SK-N-SH treated with all-trans-retinoic acid at 6 μM for 48 hours (cell line): ENCODE measurements at regions not wholly inside any gene's neighbourhood (a gene's known extent, or its start where the extent isn't known, plus 50 kb on each side); places are given as distances from the start of the nearest gene placed in this dataset.

ENCODE experiments used
- ARNTL ChIP-seq: fragments of 450-650 bp; formaldehyde crosslinking; IDR thresholded peaks from 2 replicates; pipeline ENCODE4 v1.5.0; 2020; ENCODE audit warnings: low read depth, mild to moderate bottlenecking, moderate library complexity, borderline replicate concordance
- ESRRG ChIP-seq: fragments of 250-450 bp; sonication (Bioruptor Pico); IDR thresholded peaks from 2 replicates; pipeline ENCODE4 v1.6.1; 2021; ENCODE audit warnings: mild to moderate bottlenecking
- RARB ChIP-seq: fragments of 250-450 bp; sonication (Bioruptor Pico); IDR thresholded peaks from 2 replicates; pipeline ENCODE4 v1.8.0; 2021; ENCODE audit warnings: mild to moderate bottlenecking, moderate library complexity
- TOX ChIP-seq: fragments of 250-450 bp; sonication (Bioruptor Pico); IDR thresholded peaks from 2 replicates; pipeline ENCODE4 v1.8.0; 2021; ENCODE audit warnings: mild to moderate bottlenecking, moderate library complexity, borderline replicate concordance
- ZFP3 ChIP-seq: fragments of 250-450 bp; sonication (Bioruptor Pico); IDR thresholded peaks from 2 replicates; pipeline ENCODE4 v1.5.0; 2020; ENCODE audit warnings: mild to moderate bottlenecking, moderate library complexity
- ZFP30 ChIP-seq: fragments of 450-650 bp; formaldehyde crosslinking; IDR thresholded peaks from 2 replicates; pipeline ENCODE4 v1.5.0; 2022; ENCODE audit warnings: mild to moderate bottlenecking, moderate library complexity
- TF ChIP-seq, protein P1 (sequence below): fragments of 250-450 bp; sonication (Bioruptor Pico); IDR thresholded peaks from 2 replicates; pipeline ENCODE4 v1.8.0; 2020; ENCODE audit warnings: mild to moderate bottlenecking, moderate library complexity, borderline replicate concordance

DNA sequence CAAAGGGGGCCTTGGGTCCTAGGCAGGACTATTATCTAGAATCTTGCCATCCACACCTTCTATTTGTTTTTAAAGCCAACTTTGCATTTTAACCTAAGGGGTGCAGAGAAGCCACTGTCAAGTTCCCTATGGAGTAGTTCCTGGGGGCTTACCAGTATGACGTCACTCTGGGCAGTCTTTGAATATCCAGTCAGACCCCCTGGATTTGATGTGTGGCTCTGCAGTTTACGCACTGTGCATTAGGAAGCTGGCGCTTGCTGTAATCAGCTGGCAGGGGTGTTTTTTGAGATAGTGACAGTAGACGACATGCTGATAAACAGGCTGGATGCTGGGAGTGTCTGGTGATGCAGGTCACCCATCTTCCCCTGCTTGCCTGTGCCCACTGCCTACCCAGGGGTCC, 892.7 kb upstream of the ZNF722 start:
- TF ChIP-seq ZFP3 (CRISPR knock-in tag) (no peak), TOX (CRISPR knock-in tag) (no peak), ESRRG (CRISPR knock-in tag) (no peak), RARB (CRISPR knock-in tag) (no peak), ZFP30 (CRISPR knock-in tag) (no peak), ARNTL (CRISPR knock-in tag) (no peak)
- TF ChIP-seq, protein P1, sequence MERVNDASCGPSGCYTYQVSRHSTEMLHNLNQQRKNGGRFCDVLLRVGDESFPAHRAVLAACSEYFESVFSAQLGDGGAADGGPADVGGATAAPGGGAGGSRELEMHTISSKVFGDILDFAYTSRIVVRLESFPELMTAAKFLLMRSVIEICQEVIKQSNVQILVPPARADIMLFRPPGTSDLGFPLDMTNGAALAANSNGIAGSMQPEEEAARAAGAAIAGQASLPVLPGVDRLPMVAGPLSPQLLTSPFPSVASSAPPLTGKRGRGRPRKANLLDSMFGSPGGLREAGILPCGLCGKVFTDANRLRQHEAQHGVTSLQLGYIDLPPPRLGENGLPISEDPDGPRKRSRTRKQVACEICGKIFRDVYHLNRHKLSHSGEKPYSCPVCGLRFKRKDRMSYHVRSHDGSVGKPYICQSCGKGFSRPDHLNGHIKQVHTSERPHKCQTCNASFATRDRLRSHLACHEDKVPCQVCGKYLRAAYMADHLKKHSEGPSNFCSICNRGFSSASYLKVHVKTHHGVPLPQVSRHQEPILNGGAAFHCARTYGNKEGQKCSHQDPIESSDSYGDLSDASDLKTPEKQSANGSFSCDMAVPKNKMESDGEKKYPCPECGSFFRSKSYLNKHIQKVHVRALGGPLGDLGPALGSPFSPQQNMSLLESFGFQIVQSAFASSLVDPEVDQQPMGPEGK = no peak
